Limb (tissue), 2 donors: ENCODE measurements at regions not wholly inside any gene's neighbourhood (a gene's known extent, or its start where the extent isn't known, plus 50 kb on each side); places are given as distances from the start of the nearest gene placed in this dataset.
A peak's percentile ranks its signal among the peaks of the same experiment; 100 is the strongest.
"Not testable (repeated sequence)": the region's sequence is repeated elsewhere in the genome, so short reads cannot be mapped to it uniquely, and the experiment has no call there.

Experiments used
- DNase-seq, 2 donors: peaks; one replicate each; pipeline ENCODE4 v3.0.0-alpha.2; 2016; ENCODE audit errors: extremely low spot score in 2 of 2

- DNase-seq, result no peak
These were observed 907.1 kb downstream of the KCNT2 start for GRCh38 chr1:195701149-195701548.

GRCh38 chr1:195697130-195697529, 911.1 kb downstream of the KCNT2 start:
- no peak for DNase-seq

- DNase-seq, result no peak
These were observed 921.5 kb downstream of the KCNT2 start for GRCh38 chr1:195686764-195687163.

GRCh38 chr1:195664628-195665027, 943.6 kb downstream of the KCNT2 start:
- no peak for DNase-seq

- DNase-seq, result no peak
These were observed 944.5 kb downstream of the KCNT2 start for GRCh38 chr1:195663549-195664280.

GRCh38 chr1:195656780-195657179, 951.5 kb downstream of the KCNT2 start:
- DNase-seq, result no peak

- DNase-seq, result not testable (repeated sequence)
These were observed 959.4 kb downstream of the KCNT2 start for GRCh38 chr1:195648875-195649274.

- DNase-seq, result peak in 1 of 2 donors; percentile 2
These were observed 970.7 kb downstream of the KCNT2 start for GRCh38 chr1:195637539-195637938.

GRCh38 chr1:195618287-195618686, 990.0 kb downstream of the KCNT2 start:
- DNase-seq, result no peak

GRCh38 chr1:195617106-195617505, 991.1 kb downstream of the KCNT2 start:
- no peak for DNase-seq

- no peak for DNase-seq
These were observed 999.4 kb downstream of the KCNT2 start for GRCh38 chr1:195608883-195609282.

- no peak for DNase-seq
These were observed 1001.8 kb downstream of the KCNT2 start for GRCh38 chr1:195606483-195606882.

- DNase-seq, result no peak
These were observed 1004.0 kb downstream of the KCNT2 start for GRCh38 chr1:195604287-195604686.

- no peak for DNase-seq
These were observed 1010.3 kb downstream of the KCNT2 start for GRCh38 chr1:195597891-195598290.

GRCh38 chr1:195594773-195595172, 1013.5 kb downstream of the KCNT2 start:
- DNase-seq, result no peak

GRCh38 chr1:195594322-195594721, 1013.9 kb downstream of the KCNT2 start:
- no peak for DNase-seq

GRCh38 chr1:195591917-195592672, 1016.1 kb downstream of the KCNT2 start:
- peak in 1 of 2 donors; percentile 32 for DNase-seq

GRCh38 chr1:195590649-195591048, 1017.6 kb downstream of the KCNT2 start:
- no peak for DNase-seq

GRCh38 chr1:195584870-195585624, 1023.2 kb downstream of the KCNT2 start:
- DNase-seq, result no peak

- no peak for DNase-seq
These were observed 1027.3 kb downstream of the KCNT2 start for GRCh38 chr1:195580988-195581387.

GRCh38 chr1:195577748-195578147, 1030.5 kb downstream of the KCNT2 start:
- no peak for DNase-seq

GRCh38 chr1:195576641-195577040, 1031.6 kb downstream of the KCNT2 start:
- no peak for DNase-seq
